ENCODE measurements at regions not wholly inside any gene's neighbourhood (a gene's known extent, or its start where the extent isn't known, plus 50 kb on each side); places are given as distances from the start of the nearest gene placed in this dataset.

DNA sequence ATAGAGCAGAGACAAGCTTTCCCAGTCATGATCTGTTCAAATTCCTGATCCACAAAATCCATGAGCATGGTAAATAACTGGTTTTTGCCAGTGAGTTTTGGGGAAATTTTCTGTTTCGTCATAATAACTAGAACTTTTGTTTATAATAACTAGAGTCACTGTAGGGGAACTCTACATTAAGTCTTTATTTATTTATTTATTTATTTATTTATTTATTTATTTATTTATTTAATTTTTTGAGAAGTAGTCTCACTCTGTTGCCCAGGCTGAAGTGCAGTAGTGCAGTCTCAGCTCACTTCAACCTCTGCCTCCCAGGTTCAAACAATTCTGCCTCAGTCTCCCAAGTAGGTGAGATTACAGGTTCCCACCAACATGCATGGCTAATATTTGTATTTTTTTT is 1106.8 kb downstream of the AMY1C start:
- no peak for DNase-seq

DNA sequence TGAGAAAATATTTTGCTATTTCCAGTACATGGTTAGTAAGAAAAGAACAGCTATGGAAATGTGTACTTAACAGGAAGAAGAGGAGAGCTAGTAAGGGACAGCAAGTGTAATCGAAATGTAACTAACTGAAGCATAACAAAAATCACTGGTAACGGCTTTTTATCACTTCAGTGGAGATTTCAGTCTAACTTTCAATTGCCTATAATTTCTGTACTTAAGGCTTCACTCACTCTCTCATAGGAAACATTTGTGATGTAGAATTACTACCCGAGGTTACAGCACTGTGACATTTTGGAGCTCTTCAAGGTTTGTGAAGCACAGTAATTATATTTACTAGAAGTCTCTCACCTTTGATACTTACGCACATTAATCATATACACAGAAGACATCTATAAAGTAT is 1119.1 kb downstream of the AMY1C start:
- no peak for DNase-seq

DNA sequence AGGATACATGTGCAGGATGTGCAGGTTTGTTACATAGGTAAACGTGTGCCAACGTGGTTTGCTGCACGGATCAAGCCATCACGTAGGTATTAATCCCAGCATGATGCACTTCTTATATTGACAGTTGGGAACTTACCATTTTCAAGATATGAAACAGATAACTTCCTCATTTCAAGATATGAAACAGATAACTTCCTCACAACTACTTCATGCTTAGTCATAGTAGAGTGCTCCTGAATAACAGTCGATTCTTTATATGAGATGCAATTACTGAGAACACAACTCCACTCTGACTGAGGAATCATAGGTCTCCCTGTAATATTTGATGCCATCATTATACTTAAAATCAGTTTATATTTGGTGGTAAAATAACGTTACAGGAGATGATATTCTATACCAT is 1124.3 kb downstream of the AMY1C start:
- no peak for DNase-seq

DNA sequence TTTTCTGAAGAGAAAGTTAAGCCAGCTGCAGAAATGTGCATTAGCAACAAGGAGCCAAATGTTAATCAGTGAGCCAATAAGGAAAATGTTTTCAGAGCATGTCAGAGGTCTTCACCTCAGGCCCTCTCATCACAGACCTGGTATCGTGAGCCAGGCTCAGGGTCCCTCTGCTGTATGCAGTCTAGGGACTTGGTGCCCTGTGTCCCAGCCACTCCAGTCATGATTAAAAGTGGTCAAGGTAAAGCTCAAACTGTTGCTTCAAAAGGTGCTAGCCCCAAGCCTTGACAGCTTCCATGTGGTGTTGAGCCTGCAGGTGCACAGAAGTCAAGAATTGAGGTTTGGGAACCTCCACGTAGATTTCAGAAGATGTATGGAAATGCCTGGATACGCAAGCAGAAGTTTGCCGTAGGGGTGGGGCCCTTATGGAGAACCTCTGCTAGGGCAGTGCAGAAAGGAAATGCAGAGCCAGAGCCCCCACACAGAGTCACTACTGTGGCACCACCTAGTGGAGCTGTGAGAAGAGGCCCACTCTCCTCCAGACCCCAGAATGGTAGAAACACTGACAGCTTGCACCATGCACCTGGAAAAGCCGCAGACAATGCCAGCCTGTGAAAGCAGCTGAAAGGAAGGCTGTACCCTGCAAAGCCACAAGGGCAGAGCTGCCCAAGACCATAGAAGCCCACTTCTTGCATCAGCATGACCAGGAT is 1128.7 kb downstream of the AMY1C start:
- DNase-seq, result no peak

DNA sequence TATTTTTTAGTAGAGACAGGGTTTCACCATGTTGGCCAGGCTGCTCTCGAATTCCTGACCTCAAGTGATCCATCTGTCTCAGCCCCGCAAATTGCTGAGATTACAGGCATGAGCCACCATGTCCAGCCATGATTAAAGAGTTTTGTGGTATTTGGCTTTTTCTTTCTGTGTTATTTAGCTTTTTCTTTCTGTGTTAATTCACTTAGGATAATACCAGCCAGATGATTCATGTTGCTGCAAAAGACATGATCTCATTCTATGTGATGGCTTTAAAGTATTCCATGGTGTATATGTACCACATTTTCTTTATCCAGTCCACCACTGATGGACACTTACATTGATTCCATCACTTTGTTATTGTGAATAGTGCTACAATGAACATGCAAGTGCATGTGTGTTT is 1135.2 kb downstream of the AMY1C start:
- no peak for DNase-seq

DNA sequence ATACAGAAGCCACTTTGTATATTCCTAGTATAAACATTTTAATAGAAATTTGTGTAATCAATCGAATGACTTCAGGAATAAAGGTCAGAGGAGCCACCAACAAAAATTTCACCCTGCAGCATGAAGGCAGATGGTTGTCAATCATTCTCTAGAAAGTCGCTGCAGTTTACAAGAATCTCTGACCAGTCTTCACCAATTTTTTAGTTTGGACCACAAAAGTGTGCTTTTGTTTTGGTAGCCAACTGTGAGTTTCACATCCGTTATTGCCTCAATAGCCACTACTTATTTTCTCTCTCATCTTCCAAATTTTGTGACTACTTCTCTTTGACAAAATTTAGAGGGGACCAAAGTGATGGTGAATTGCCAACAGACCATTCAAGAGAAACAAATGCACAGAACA is 1155.6 kb downstream of the AMY1C start:
- DNase-seq, result no peak

DNA sequence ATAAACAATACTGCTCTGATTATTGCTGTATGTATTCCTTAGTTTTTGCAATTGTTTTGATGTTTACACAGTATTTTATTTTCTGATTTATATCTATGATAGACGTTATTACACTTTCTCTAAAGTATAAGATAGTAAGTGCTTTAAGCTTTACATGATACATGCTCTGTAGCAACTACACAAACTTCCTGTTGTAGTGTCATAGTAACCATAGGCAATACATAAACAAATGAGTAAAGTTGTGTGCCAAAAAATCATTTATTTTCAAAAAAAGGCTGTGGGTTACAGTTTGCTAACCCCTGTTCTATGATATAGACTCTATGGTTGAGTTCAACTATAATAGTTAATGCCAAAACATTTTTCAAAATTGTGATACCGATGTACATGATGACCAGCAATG is 1156.4 kb downstream of the AMY1C start:
- DNase-seq, result no peak

DNA sequence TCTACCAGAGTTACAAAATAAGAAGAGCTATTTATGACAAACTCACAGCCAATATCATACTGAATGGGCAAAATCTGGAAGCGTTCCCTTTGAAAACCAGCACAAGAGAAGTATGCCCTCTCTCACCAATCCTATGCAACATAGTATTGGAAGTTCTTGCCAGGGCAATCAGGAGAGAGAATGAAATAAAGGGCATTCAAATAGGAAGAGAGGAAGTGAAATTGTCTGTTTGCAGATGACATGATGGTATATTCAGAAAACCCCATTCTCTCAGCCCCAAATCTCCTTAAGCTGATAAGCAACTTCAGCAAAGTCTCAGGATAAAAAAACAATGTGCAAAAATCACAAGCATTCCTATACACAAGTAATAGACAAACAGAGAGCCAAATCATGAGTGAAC is 1169.5 kb downstream of the AMY1C start:
- no peak for DNase-seq

DNA sequence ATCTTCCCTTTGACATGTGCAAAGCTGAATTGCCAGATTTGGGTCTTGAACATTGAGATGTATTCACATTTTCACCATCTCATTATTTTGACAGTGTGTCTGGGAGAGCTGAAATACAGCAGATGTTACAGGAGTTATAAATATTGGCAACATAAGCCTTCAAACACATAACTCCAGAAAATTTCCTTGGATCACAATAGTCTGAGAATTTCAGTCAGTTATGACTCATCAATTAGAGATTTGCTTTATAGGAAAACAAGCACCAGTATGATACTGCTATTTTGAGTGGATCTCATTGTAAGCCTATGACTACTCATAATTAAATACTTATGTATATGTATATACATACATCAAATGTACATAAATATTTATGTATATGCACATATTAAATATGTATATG is 1171.8 kb downstream of the AMY1C start:
- DNase-seq, result no peak

DNA sequence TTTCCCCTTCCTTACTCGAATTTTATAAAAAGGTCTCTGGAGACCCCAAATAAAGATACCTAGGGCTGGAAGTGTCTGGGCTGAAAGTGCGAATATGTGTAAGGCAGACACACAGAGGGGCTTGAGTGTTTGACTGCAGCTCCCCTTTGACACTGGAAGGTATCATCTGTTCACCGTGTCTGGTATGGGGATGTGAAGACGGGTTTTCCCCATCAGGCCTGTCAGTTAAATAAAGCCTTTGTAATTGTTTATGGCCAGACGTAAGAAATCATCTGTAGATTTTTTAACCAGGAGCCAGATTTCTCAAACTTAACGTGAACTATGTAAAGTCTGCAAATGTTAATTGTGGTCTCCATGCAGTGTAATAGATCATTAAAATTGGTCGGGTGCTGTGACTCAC is 1173.4 kb downstream of the AMY1C start:
- DNase-seq, result no peak

DNA sequence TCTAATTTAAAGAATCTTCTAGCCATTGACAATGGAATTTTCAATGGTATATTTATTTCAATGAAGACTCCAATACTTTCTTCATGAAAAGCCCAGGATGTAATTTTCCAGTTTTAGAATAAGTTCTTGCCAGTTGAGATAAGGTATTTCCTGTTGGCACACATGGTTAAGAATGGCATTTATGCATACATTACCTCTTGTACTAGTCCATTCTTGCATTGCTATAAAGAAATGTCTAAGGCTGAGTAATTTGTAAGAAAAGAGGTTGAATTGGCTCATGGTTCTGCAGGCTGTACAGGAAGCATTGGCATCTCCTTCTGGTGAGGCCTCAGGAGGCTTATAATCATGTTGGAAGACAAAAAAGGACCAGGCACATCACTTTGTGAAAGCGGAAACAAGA is 1179.6 kb downstream of the AMY1C start:
- DNase-seq, result no peak

DNA sequence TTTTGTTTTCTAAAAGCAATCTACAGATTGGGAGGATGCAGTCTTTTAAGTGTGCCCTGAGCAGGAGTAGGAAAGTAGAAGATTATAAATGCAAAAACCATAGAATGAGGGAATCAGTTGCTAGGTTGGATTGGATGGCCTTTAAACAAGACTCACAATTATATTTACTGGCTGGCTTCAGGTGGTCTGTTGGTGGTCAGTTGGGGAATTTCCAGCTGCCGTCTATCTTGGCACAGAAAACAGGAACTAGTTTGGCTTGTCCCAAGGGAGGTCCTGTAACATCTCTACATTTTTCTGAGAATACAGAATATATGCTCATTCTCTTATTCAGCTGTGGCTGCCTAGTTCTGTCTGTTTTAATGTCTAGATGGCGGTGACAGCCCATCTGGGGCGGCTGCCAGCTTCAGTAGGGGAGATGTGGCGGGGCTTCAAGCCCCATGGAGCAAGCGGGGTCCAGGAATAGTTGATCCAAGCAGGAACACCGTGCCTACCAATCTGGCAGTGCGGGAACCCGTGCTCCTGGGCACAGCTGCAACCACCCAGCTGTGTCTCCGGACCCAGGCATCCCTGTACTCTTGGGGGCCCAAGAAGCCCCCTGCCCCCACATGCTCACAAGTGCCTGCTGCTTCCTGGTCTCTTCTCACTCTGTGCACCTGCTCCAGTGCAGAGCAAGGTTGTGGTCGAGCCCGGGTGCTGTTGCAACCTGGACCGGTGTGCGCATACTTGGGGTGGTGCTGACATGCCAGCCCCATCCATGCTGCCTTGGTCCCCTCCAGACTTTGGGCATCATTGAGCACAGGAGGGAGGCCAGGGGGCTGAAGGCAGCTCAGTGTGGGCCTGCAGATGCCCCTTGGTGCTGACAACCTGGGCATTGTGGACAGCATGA is 1182.6 kb downstream of the AMY1C start:
- DNase-seq, result no peak

DNA sequence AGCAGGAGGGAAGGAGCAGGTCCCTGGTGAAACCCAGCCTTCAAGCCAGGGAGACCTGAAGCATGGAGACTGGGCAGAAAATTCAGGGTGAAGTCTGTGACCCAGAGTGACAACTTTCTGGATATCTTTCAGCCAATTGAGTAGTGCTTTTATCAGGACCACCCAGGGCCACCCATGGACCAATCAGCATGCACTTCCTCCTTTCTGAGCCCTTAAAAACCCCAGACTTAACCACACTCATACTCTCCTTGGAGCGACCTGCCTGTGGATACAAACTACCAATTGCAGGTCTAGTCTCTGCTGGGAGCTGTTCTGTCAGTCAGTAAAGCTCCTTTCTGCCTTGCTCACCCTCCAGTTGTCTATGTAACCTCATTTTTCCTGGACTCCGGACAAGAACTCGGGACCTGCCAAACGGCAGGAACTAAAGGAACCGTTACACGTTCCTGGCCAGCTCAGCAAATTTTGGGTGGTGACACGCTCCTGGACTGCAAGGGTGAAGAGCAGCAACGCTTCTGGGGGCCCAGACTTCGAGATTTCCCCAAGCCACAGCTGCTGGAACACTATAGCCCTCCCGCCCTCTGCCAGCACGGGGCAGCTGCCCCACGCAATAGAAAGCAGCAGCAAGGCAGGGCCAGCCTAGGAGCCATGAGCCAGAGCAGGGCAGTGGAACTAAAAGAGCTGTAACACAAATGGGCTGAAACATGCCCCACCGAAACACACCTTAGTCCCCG is 1183.4 kb downstream of the AMY1C start:
- DNase-seq, result peak; percentile 30

DNA sequence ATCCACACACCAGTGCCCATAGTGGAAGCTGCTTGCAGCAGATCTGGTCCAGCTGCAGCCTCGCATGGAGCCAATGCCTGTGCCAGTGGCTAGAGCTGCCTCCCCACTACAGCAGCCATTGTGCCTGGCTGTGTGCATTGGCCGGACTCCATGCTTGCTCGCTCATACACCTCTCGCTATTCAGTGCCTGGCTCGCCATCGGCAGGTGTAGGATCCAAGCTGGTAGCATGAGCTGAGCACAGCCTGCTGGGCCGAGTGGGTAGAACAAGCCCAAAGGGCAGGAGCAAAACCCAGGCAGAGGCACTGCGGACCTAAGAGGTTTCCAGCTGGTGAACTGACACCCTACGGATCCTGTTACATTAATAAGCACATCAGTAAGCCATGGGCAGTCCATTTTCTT is 1184.1 kb downstream of the AMY1C start:
- no peak for DNase-seq

DNA sequence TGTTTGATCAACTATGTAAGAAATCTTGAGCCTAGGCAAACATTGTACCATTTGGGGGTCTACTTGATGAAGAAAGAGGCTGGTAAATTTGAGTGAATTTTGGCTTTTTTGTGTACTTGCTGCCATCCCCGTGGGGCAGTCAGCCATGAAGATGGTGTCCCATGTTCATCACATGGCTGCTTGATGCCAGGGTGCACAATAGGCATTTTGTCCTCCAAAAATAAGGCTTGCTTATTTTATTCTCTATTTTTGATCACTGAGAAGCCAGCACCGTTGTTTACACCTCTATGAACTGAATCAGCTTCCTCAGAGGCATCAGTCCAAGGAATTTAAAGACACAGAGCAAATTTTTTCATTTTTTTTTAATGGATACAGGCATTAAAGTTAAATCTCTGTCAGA is 1195.7 kb downstream of the AMY1C start:
- DNase-seq, result no peak

DNA sequence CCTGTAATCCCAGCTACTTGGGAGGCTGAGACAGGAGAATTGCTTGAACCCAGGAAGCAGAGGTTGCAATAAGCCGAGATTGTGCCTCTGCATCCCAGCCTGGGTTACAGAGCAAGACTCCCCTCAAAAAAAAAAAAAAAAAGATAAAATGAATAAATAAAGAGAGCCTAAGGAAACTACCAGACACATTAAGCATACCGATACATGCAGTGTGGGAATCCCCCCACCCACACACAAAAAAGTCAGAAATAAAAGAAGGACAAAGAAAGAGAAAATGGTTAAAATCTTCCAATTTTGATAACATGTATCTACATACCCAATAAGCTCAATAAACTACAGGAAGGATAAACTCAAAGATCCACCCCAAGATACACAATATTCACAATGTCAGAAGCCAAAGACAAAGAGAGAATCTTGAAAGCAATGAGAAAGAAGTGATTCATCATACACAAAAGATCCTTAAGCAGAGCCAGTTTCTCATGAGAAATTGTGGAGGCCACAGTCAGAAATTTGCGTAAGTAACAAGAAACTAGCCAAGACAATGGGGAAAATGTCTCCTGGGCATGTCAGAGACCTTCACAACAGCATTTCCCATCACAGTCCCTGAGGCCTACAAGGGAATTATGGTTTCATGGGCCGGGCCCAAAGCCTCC is 1197.0 kb downstream of the AMY1C start:
- no peak for DNase-seq

DNA sequence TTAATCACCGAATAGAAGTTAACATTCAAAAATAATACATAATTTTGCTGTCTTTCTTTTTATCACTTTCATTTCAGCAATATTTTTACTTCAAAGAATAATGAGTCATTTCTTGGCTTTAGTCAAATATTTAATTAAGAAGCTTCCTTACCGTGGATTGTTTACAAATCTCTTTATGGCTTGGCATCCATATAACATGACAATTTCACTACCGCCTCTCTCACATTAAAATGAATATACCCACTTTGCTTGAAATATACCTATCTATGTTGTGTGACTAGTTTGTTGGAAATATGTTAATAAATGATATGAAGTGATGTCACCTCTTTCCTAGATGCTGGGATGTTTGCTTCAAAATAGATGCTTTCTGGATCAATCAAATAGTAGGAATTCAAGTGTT is 1203.9 kb downstream of the AMY1C start:
- no peak for DNase-seq

DNA sequence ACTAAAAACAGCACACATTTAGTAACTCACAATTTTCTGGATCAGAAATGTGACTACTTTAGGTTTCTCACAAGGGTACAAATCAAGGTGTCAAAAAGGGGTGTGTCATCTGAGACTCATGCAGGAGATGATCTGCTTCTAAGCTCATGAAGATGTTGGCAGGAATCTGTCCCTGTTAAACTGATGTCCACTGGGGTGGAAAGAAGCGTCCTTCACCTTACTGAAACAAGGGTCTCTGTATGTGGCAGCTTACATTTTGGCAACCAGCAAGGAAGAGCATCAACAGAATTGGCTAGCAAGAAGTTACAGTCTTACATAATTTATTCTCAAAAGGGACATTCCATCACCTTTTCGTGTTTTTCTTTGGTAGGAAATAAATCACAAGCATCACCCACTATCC is 1223.8 kb downstream of the AMY1C start:
- DNase-seq, result no peak

DNA sequence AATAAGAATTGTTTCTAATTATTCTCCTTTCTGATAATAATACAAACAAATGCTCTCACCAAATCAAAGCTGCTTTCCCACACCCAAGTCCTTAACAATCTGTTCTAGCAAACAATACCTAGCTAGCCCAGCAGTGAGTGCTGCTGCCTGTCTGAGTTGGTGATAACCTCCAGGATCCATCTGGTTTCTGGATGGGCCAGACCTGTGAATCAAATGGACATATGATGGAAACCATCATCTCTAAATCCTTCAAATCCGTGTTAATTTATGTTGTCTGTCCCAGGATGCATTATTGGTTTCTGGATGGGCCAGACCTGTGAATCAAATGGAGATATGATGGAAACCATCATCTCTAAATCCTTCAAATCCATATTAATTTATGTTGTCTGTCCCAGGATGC is 1230.0 kb downstream of the AMY1C start:
- no peak for DNase-seq

DNA sequence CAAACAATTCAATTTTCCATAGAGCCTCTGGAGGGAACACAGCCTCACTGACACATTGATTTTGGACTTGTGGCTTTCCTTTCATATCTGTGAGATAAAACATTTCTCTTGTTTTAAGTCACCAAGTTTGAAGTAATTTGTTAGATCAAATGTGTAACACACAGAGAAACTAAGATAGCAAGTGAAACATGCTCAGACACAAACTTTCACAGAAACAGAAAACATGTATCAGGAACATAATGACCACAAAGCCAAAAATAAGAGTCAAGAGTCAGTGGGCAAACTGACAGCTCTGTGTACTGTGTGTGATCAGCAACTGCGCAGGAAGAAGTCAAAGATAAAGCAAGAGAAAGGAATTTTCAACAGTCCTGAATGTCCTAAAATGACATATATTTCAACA is 1237.5 kb downstream of the AMY1C start:
- DNase-seq, result no peak

DNA sequence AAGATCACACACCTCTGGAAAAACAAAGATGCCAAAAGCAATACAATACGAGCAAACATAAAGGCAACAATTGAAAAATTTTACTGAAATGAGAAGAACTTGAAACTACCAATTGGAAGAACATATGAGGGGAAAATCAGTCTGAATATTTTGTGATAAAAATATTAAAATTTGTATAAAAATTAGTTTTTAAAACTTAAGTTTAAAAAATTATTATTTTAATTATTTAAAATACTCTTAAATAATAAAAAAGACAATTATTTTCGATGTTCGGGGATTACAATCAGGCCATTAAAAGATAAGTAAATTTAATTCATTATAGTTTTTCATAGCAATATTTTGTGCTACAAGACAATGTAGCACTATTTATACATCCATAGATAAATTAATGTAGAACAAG is 1239.3 kb downstream of the AMY1C start:
- DNase-seq, result no peak

DNA sequence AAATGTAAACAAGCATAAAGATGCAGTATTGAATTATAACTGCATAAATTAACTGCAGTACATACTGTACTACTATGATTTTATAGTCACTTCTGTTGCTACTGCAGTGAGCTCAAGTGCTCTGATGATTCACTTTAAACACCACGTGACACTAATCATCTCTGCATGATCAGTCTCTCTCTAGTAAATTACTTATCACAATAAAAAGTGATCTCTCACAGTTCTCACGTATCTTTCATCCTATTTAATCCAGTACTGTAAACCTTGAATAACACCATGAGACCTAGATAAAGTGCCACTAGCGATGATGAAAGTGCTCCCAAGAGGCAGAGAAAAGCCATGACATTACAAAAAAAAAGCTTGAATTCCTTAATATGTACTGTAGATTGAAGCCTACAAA is 1242.0 kb downstream of the AMY1C start:
- DNase-seq, result no peak

DNA sequence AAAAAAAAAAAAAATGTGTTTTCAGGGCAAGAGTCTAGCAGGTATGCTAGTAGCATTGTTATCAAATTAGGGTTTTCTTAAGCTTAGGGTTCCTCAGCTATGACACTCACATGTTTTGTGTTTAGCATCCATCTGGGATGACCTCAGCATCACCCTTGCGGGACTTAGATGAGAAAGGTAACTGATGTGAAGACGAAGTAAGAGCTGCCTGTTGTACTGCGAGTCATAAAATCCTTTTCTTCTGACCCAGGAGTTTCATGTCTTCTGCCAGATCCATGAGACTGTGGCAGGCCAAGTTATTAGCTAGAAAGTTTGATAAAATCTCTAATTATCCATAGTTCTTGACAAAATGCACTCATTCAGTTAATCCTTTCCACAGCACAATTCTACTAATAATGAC is 1251.1 kb downstream of the AMY1C start:
- DNase-seq, result no peak
